Adipocyte (in vitro differentiated cells): ENCODE measurements at regions not wholly inside any gene's neighbourhood (a gene's known extent, or its start where the extent isn't known, plus 50 kb on each side); places are given as distances from the start of the nearest gene placed in this dataset.

Experiments
- DNase-seq: peaks from one replicate; pipeline ENCODE4 v3.0.0-alpha.2; 2015; ENCODE audit warnings: low read depth
- H3K27me3 ChIP-seq: replicated peaks from 2 replicates; pipeline ENCODE4 v1.7.0; 2013; ENCODE audit warnings: mild to moderate bottlenecking, low read length, moderate library complexity; ENCODE audit not compliant: control insufficient read depth, insufficient read depth
- H3K36me3 ChIP-seq: 2 replicates; pipeline ENCODE4 v1.7.0; 2013; ENCODE audit warnings: low read length, mild to moderate bottlenecking, moderate library complexity; ENCODE audit not compliant: control insufficient read depth, insufficient read depth, severe bottlenecking
- H3K4me1 ChIP-seq: 2 replicates; pipeline ENCODE4 v1.7.0; 2013; ENCODE audit warnings: mild to moderate bottlenecking, low read length, moderate library complexity; ENCODE audit not compliant: control insufficient read depth, insufficient read depth
- H3K4me3 ChIP-seq: 2 replicates; pipeline ENCODE4 v1.7.0; 2013; ENCODE audit warnings: mild to moderate bottlenecking, low read length, moderate library complexity
- H3K9ac ChIP-seq: 2 replicates; pipeline ENCODE4 v1.7.0; 2013; ENCODE audit warnings: mild to moderate bottlenecking, low read length, moderate library complexity
- H3K9me3 ChIP-seq: 2 replicates; pipeline ENCODE4 v1.7.0; 2013; ENCODE audit warnings: mild to moderate bottlenecking, low read length, moderate library complexity; ENCODE audit not compliant: control insufficient read depth

DNA sequence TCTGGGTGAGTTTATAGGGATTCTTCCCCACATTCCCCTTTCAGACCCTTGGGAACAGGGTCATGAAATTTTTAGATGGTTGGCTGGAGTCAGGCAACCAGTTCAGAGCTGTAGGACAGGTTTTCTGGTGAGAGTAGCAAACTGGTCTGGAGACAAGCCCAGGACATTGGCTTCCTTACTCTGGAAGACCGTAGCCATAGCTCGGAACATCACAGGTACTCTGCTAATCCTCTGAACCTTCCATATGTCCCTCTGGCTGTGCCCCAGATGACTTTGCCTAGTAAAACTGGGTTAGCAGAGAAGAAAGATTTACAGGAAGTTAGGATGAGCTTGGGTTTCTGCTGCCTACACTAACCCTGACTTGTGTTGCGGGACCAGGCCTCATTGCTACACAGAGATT is 104.5 kb upstream of the MKLN1 start:
- Histone ChIP-seq H3K4me1 (peaks cover 11% of the 10 kb centered on the region), H3K9ac (no peak overlapping the region), H3K36me3 (no peaks in the 10 kb centered on the region), H3K9me3 (no peaks in the 10 kb centered on the region), H3K27me3 (no peaks in the 10 kb centered on the region), H3K4me3 (no peak overlapping the region)
- no peak for DNase-seq

DNA sequence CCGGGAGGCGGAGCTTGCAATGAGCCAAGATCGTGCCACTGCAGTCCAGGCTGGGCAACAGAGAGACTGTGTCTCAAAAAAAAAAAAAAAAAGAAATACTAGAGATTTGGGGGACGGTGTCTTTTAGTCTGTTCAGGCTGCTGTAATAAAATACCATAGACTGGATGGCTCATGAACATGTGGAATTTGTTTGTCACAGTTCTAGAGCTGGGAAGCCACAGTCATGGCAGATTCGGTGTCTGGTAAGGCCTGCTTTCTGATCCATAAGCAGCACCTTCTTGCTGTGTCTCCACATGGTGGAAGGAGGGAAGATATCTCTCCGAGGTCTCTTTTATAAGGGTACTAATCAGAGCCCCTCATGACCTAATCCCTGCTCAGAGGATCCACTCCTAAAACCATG is 102.7 kb upstream of the MKLN1 start:
- no peaks in the 10 kb centered on the region for H3K9me3 ChIP-seq
- no peak overlapping the region for H3K4me3 ChIP-seq
- DNase-seq: no peak
- H3K36me3 ChIP-seq: no peaks in the 10 kb centered on the region
- peaks cover under 1% of the 10 kb centered on the region for H3K4me1 ChIP-seq
- no peak overlapping the region for H3K9ac ChIP-seq
- H3K27me3 ChIP-seq: no peaks in the 10 kb centered on the region

DNA sequence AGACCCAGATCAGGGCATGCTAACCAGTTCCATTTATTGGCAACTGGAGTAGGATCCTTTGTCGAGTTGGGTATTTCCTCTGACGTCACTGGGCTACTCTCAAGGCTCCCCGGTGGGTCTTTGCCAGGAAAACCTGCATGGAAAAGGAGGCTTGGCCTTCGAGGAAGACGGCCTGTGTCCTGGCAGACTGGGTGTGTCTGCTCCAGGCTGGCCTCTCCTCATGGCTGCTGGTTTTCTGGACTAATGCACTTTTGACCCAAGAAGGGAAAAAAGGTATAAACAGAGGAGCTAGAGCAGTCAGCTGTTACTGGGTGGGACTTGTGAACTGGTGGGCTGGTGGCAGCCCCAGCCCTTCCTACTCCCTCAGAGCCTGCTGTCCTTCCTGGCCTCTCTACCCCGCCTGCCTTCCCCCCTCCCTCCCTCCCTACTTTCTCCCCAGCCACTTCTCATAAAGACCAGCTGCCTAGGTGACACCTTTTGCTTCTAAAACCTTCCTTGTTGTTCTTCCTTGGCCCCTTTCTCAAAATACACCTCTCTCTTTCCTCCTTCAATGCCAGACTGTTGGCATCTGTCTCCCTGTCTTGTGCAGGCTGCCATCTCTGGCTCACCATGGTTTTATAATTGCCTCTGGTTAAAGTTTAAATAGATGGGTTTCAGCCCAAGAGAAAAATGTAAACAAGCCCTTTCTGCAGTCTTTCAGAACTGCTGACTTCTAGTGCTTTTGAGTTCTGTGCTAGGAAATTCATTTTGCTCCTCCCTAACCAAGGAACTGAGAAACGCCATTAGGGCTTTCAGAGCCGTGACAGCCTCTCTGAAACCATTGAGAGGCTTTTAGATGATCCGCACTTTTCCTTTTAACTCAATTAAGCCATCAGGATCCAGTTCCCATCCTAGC is 101.8 kb upstream of the MKLN1 start:
- DNase-seq: peak; percentile 39
- H3K27me3 ChIP-seq: no peaks in the 10 kb centered on the region
- no peaks in the 10 kb centered on the region for H3K9me3 ChIP-seq
- H3K9ac ChIP-seq: no peak overlapping the region
- no peak overlapping the region for H3K4me3 ChIP-seq
- H3K36me3 ChIP-seq: no peaks in the 10 kb centered on the region
- no peaks in the 10 kb centered on the region for H3K4me1 ChIP-seq

DNA sequence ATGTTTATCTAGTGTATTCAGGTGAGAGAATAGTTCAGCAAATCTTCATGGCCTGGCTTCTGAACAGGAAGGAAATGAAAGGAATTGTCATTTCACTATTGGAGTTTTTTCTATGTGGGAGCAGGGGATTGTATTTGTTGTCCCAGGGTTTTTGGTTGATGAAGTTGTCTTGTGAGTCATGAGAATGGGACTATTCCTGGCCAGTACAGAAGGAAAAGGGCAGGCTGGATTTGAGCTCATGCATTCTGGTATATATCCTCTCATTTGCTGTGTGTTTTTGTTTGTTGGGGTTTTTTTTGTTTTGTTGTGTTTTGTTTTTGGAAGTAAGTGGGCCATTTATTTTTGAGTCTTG is 101.2 kb upstream of the MKLN1 start:
- Histone ChIP-seq H3K9me3 (no peaks in the 10 kb centered on the region), H3K9ac (no peak overlapping the region), H3K4me3 (no peak overlapping the region), H3K36me3 (no peaks in the 10 kb centered on the region), H3K4me1 (peaks cover 5% of the 10 kb centered on the region), H3K27me3 (no peaks in the 10 kb centered on the region)
- DNase-seq: no peak

DNA sequence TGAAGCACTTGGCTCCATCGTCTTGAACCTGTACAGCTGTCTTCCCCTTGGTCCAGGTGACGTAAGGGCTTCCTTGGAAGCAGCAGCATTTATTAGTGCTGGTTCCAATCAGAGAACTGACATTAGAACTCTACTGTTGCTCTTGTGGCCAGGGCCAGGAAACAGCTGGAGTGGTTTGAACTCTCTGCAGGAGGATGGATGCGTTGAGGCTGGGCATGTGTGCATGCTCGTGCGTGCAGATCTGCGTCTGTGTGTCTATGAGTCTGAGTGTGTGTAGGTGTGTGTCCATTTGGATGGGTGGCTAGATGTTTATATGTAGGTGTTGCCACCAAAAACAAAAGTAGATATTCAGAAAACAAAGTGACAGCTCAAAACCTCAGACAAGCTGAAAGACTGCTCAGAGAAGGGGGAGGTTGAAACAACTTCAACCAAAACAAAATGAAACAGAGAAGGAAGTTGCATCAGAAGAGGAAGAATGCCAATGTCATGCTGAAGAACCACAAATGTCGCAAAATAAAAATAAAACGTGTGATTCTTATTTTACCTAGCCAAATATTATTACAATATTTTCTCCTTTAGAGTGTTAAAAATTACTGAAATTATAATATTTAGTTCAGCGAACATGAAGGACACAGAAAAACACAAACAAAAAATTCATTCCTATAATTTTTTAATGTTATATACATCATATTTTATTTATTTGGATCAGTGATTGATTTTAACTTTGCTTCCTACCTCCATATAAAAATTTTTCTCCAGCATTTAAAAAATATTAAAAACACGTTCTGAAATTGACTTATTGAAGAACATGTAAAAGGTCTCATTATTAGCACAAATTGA is 96.1 kb upstream of the MKLN1 start:
- H3K27me3 ChIP-seq: no peaks in the 10 kb centered on the region
- peak; percentile 60 for DNase-seq
- H3K4me3 ChIP-seq: no peak overlapping the region
- H3K4me1 ChIP-seq: peaks cover 12% of the 10 kb centered on the region
- peak overlapping the region; percentile 5 for H3K9ac ChIP-seq
- no peaks in the 10 kb centered on the region for H3K36me3 ChIP-seq
- H3K9me3 ChIP-seq: no peaks in the 10 kb centered on the region

DNA sequence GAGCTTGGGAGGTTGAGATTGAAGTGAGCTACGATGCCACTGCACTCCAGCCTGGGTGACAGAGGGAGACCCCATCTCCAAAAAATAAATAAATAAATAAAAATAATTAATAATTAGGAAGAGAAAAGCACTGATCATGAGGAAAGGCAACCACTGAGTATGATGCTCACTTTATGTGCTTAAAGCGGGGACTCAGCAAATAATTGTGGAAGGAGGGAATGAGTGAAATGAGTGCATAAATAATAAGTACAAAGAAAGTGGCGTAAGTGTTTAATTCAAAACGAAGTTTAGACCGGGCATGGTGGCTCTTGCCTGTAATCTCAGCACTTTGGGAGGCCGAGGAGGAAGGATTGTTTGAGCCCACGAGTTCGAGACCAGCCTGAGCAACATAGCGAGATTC is 94.9 kb upstream of the MKLN1 start:
- H3K27me3 ChIP-seq: no peaks in the 10 kb centered on the region
- H3K9me3 ChIP-seq: no peaks in the 10 kb centered on the region
- no peak overlapping the region for H3K4me3 ChIP-seq
- H3K4me1 ChIP-seq: peaks cover 12% of the 10 kb centered on the region
- DNase-seq: no peak
- H3K9ac ChIP-seq: no peak overlapping the region
- no peaks in the 10 kb centered on the region for H3K36me3 ChIP-seq

DNA sequence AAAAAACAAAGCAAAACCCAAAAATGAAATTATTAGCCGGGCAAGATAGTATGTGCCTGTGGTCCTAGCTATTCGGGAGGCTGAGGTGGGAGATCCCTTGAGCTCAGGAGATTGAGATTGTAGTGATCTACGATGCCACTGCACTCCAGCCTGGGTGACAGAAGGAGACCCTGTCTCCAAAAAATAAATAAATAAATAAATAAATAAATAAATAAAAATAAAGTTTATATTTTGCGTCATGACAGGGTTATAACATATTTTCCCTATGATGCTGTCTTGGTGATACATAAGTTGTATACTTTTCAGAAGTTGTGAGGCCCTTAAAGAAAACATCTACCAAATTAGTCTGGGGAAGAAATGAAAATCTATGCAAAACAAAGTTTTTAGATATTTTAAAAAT is 94.5 kb upstream of the MKLN1 start:
- DNase-seq: no peak
- Histone ChIP-seq H3K4me3 (no peak overlapping the region), H3K9me3 (no peaks in the 10 kb centered on the region), H3K27me3 (no peaks in the 10 kb centered on the region), H3K4me1 (peaks cover 12% of the 10 kb centered on the region), H3K9ac (no peak overlapping the region), H3K36me3 (no peaks in the 10 kb centered on the region)

DNA sequence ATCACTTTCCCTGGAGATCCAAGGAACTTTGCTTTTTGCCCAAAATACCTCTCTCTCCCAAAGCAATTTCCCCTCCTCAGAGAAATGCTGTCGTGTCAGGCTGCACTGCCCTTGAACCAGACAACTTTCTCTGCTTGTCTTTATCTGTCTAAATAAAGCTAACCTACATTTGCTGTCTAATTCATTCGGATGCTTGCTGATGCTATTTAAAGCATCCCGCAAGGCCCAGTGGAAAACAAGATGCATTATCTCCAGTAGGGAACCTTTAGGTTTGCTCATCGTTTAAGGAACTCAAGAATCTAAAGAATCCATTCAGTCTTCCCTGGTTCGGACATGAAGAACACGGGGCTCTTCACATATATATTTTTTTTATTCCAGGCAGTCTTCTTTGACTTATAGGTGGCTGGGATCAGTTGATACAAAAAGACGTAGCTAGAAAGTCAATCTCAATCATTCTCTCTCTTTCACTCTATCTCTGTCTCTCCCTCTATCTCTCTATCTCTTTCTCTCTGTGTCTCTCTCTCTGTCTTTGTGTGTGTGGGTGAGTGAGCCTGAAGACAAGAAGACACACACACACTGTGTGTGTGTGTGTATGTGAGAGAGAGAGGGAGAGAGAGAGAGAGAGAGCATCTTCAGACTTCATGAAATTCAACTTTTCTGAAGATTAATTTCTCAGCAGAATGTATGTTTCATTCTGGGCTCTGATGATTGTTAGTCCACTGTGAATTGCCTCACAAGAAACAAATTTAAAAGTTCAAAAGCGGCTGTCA is 92.8 kb upstream of the MKLN1 start:
- Histone ChIP-seq H3K27me3 (no peaks in the 10 kb centered on the region), H3K4me1 (peaks cover 16% of the 10 kb centered on the region), H3K4me3 (no peak overlapping the region), H3K9ac (no peak overlapping the region), H3K9me3 (peaks cover 5% of the 10 kb centered on the region), H3K36me3 (no peaks in the 10 kb centered on the region)
- no peak for DNase-seq

DNA sequence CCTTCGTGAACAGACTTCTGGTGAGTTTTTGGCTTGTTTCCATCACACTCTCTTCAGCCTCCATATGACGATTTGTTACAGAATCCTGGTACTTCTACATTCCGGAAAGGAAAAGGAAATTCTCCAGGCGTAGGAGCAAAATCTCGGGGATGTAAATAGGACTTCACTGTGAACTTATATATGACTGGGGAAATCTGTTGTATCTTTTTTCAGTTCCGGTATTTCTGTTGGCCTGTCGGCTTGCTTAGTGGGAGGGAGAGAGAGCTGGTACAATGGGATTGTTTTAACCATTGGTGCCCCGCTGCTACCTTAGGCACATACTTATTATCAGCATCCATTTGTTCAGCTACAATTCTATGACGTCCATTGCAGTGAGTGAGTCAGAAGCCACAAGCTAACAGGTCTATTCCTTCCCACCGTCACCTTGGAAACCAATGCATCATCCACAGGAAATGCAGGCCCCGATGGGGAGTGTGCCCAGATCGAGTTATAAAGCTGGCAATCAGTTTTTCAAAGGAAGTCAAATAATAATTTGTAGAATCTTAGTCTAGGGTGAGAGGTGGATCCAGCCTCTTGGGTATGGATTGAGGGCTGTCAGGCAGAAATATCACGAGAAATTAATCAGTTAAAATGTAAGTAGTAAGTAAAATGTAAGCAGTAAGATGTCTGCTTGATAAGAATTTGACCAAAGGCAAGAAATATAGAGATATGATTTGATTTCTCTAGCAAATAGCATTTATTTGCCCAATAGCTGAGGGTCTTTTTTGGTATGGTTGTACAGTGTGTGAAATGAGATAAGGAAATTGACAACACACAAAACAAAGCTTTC is 92.0 kb upstream of the MKLN1 start:
- peaks cover 5% of the 10 kb centered on the region for H3K9me3 ChIP-seq
- no peaks in the 10 kb centered on the region for H3K36me3 ChIP-seq
- no peak overlapping the region for H3K9ac ChIP-seq
- peak; percentile 85 for DNase-seq
- H3K4me3 ChIP-seq: no peak overlapping the region
- H3K27me3 ChIP-seq: no peaks in the 10 kb centered on the region
- peaks cover 16% of the 10 kb centered on the region for H3K4me1 ChIP-seq

DNA sequence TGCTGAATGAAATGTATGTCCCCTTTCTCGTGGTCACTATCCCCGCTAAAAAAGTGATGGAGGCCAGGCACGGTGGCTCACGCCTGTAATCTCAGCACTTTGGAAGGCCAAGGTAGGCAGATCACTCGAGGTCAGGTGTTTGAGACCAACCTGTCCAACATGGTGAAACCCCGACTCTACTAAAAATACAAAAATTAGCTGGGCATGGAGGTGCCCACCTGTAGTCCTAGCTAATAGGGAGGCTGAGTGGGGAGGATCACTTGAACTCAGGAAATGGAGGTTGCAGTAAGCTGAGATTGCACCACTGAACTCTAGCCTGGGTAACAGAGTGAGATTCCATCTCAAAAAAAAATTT is 91.4 kb upstream of the MKLN1 start:
- Histone ChIP-seq H3K9ac (no peak overlapping the region), H3K9me3 (peaks cover 5% of the 10 kb centered on the region), H3K4me1 (peaks cover 13% of the 10 kb centered on the region), H3K36me3 (no peaks in the 10 kb centered on the region), H3K27me3 (no peaks in the 10 kb centered on the region), H3K4me3 (no peak overlapping the region)
- DNase-seq: no peak
